ENCODE measurements at regions not wholly inside any gene's neighbourhood (a gene's known extent, or its start where the extent isn't known, plus 50 kb on each side); places are given as distances from the start of the nearest gene placed in this dataset.
"Not testable (repeated sequence)": the region's sequence is repeated elsewhere in the genome, so short reads cannot be mapped to it uniquely, and the experiment has no call there.

- no peak overlapping the region for H3K27ac ChIP-seq
- no peaks in the 10 kb centered on the region for H3K27me3 ChIP-seq (replicated peaks)
- H3K9me3 ChIP-seq (replicated peaks) = peaks cover 6% of the 10 kb centered on the region
- no peak overlapping the region for H3K4me3 ChIP-seq
- no peaks in the 10 kb centered on the region for H3K36me3 ChIP-seq
- DNase-seq (ENCODE audit: low read depth in 1 of 2, low spot score in 2 of 2) = no peak
- no peaks in the 10 kb centered on the region for H3K4me1 ChIP-seq (replicated peaks)
Observed at GRCh38 chr2:13522917-13523821, 806.4 kb downstream of the TRIB2 start.

- Histone ChIP-seq H3K4me3 (no peak overlapping the region), H3K4me1 (replicated peaks) (no peaks in the 10 kb centered on the region), H3K9me3 (replicated peaks) (peaks cover 6% of the 10 kb centered on the region), H3K27ac (no peak overlapping the region), H3K36me3 (no peaks in the 10 kb centered on the region), H3K27me3 (replicated peaks) (no peaks in the 10 kb centered on the region)
- DNase-seq (ENCODE audit: low read depth in 1 of 2, low spot score in 2 of 2) = no peak
Observed at GRCh38 chr2:13524492-13524891, 807.8 kb downstream of the TRIB2 start.

DNA sequence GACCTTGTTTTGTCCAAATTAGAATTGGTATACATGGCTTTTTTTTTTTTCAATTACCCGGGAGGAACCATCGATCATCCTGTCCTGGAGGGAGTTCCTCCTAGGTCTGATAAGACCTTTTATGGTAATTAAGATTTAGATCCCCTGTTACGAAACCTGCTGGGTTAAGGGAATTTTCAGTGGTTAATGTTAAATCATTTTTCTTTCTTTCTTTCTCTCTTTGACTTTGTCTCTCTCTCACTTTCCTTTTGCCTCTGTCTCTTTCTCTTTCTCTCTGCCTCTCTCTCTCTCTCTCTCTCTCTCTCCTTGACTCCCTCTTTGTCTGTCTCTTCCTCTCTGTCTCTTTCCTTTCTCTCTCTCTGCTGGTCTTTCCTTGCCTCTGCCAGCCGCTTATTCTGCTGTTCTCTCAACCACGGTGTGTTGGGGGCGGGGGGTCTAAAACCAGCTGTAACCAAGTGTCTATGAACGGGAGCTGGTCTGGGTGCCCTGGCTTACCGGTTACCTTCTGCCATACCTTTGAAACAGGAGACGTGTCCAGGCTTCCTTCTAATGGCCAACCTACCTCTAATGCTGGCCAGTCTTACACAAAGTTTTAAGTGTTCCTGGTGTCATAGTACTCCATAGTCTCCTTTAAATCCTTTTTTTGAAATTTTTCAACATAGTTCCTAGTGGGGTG, 815.1 kb downstream of the TRIB2 start:
- not testable (repeated sequence) for H3K27ac ChIP-seq; H3K27me3 ChIP-seq (replicated peaks); H3K4me1 ChIP-seq (replicated peaks); H3K4me3 ChIP-seq; H3K36me3 ChIP-seq; H3K9me3 ChIP-seq (replicated peaks); DNase-seq (ENCODE audit: low read depth in 1 of 2, low spot score in 2 of 2)

GRCh38 chr2:13532781-13533523, 816.2 kb downstream of the TRIB2 start:
- H3K9me3 ChIP-seq (replicated peaks); DNase-seq (ENCODE audit: low read depth in 1 of 2, low spot score in 2 of 2); H3K27ac ChIP-seq; H3K4me3 ChIP-seq; H3K4me1 ChIP-seq (replicated peaks); H3K27me3 ChIP-seq (replicated peaks); H3K36me3 ChIP-seq: not testable (repeated sequence)

- DNase-seq (ENCODE audit: low read depth in 1 of 2, low spot score in 2 of 2) = no peak
- H3K4me3 ChIP-seq = no peak overlapping the region
- H3K36me3 ChIP-seq = no peaks in the 10 kb centered on the region
- H3K27me3 ChIP-seq (replicated peaks) = no peaks in the 10 kb centered on the region
- no peak overlapping the region for H3K27ac ChIP-seq
- H3K4me1 ChIP-seq (replicated peaks) = no peaks in the 10 kb centered on the region
- no peaks in the 10 kb centered on the region for H3K9me3 ChIP-seq (replicated peaks)
Observed at GRCh38 chr2:13533524-13533922, 816.8 kb downstream of the TRIB2 start.

DNA sequence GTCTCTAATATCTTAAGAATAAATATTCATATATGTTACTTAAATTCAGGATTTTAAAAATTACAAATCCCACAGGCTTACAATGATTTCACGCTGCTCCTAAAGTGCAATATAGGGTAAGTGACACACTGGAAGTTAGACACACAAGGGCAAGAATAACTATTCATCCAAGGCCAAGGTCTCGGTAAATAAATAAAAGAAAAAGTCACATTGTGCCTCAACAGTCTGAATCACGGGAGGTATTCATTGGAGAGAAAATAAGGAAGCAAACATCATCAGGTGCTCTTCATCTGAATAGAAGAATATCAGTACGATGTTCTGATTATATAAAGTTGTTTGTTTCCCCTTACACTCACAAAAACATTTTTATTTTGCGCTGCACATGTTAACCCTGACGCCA, 820.2 kb downstream of the TRIB2 start:
- H3K36me3 ChIP-seq = no peaks in the 10 kb centered on the region
- no peak overlapping the region for H3K27ac ChIP-seq
- H3K4me1 ChIP-seq (replicated peaks) = no peaks in the 10 kb centered on the region
- H3K27me3 ChIP-seq (replicated peaks) = no peaks in the 10 kb centered on the region
- H3K4me3 ChIP-seq = no peak overlapping the region
- H3K9me3 ChIP-seq (replicated peaks) = no peaks in the 10 kb centered on the region
- DNase-seq (ENCODE audit: low read depth in 1 of 2, low spot score in 2 of 2) = no peak

DNA sequence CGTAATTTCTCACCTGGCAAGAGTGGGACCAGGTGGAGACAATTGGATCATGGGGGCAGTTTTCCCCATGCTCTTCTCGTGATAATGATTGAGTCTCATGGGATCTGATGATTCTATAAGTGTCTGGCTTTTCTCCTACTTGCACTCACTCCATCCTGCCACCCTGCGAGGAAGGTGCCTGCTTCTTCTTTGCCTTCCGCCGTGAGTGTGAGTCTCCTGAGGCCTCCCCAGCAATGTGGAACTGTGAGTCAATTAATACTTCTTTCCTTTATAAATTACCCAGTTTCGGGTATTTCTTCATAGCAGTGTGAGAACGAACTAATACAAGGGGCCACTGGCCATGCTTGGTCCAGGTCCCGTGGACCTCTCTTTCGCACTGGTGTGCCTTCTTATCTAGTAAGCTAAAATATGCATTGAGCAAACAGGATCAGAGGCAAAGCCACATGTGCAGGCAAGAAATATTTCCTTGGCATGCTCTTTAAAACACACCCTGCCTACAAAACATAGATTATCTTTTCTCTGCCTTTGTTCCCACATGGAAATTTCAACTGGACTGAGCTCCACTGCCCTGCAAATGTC, 821.1 kb downstream of the TRIB2 start:
- no peak overlapping the region for H3K4me3 ChIP-seq

GRCh38 chr2:13539296-13539695, 822.6 kb downstream of the TRIB2 start:
- DNase-seq (ENCODE audit: low read depth in 1 of 2, low spot score in 2 of 2) = no peak
- Histone ChIP-seq H3K4me3 (no peak overlapping the region), H3K9me3 (replicated peaks) (no peaks in the 10 kb centered on the region; the same call in 1 of the 2 replicates), H3K36me3 (no peaks in the 10 kb centered on the region), H3K27me3 (replicated peaks) (no peaks in the 10 kb centered on the region), H3K27ac (no peak overlapping the region), H3K4me1 (replicated peaks) (no peaks in the 10 kb centered on the region)

More for the DNA sequence above, 821.1 kb downstream of the TRIB2 start:
- H3K36me3 ChIP-seq = no peaks in the 10 kb centered on the region
- no peaks in the 10 kb centered on the region; the same call in 1 of the 2 replicates for H3K9me3 ChIP-seq (replicated peaks)
- H3K27me3 ChIP-seq (replicated peaks) = no peaks in the 10 kb centered on the region
- no peak overlapping the region for H3K27ac ChIP-seq
- no peak for DNase-seq (ENCODE audit: low read depth in 1 of 2, low spot score in 2 of 2)
- H3K4me1 ChIP-seq (replicated peaks) = no peaks in the 10 kb centered on the region

DNA sequence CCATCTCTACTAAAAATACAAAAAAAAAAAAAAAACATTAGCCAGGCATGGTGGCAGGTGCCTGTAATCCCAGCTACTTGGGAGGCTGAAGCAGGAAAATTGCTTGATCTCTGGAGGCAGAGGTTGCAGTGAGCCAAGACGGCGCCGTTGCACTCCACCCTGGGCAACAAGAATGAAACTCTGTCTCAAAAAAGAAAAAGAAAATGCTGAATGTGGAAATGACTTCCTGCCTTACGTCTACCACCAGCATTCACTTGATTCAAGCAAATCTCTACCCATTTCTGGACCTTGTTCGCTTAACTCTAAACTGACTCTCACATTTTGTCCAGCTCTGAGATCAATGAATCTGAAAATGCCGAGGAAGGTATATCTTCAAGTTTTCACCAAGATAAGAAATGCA, 825.3 kb downstream of the TRIB2 start:
- DNase-seq (ENCODE audit: low read depth in 1 of 2, low spot score in 2 of 2) = no peak
- Histone ChIP-seq H3K27me3 (replicated peaks) (no peaks in the 10 kb centered on the region), H3K27ac (no peak overlapping the region), H3K4me3 (no peak overlapping the region), H3K36me3 (no peaks in the 10 kb centered on the region), H3K4me1 (replicated peaks) (no peaks in the 10 kb centered on the region), H3K9me3 (replicated peaks) (no peaks in the 10 kb centered on the region; the same call in 1 of the 2 replicates)

DNA sequence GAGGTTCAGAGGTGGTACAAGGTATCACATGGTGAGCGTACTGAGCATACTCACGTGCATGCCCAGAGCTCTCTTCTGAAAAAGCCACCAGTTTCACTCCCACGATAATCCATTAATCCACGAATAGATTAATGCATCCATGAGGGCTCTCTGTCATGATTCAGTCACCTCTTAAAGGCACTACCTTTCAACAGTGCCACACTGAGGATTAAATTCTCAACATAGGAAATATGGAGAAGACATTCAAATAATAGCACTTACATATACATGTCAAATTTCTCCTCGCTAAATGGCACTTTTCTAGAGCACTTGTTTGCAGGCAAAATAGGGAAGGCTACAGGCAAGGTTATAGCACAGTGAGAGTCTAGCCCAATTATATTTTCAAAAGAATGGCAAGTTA, 825.9 kb downstream of the TRIB2 start:
- Histone ChIP-seq H3K4me1 (replicated peaks) (no peaks in the 10 kb centered on the region), H3K4me3 (no peak overlapping the region), H3K9me3 (replicated peaks) (no peaks in the 10 kb centered on the region; the same call in 1 of the 2 replicates), H3K27ac (no peak overlapping the region), H3K36me3 (no peaks in the 10 kb centered on the region), H3K27me3 (replicated peaks) (no peaks in the 10 kb centered on the region)
- DNase-seq (ENCODE audit: low read depth in 1 of 2, low spot score in 2 of 2) = no peak

DNA sequence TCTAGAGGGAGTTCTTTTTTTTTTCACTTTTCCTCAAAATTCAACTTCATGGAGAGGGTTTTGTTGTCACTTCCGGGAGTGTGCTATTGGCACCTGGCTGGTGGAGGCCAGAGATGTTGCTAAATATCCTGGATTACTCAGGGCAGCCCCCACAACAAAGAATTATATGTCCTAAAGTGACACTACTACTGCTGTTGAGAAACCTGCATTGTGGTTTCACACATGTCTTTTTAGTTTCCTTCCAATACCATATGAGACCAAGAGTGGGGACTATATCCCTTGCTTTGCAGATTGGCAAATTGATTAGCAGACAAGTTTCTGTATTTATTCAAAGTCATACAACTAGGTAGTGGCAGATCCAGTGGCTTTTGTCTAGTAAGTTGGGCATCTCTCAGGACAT, 826.8 kb downstream of the TRIB2 start:
- no peak for DNase-seq (ENCODE audit: low read depth in 1 of 2, low spot score in 2 of 2)
- Histone ChIP-seq H3K27ac (no peak overlapping the region), H3K4me1 (replicated peaks) (no peaks in the 10 kb centered on the region), H3K9me3 (replicated peaks) (no peaks in the 10 kb centered on the region; the same call in 1 of the 2 replicates), H3K4me3 (no peak overlapping the region), H3K27me3 (replicated peaks) (no peaks in the 10 kb centered on the region), H3K36me3 (no peaks in the 10 kb centered on the region)

DNA sequence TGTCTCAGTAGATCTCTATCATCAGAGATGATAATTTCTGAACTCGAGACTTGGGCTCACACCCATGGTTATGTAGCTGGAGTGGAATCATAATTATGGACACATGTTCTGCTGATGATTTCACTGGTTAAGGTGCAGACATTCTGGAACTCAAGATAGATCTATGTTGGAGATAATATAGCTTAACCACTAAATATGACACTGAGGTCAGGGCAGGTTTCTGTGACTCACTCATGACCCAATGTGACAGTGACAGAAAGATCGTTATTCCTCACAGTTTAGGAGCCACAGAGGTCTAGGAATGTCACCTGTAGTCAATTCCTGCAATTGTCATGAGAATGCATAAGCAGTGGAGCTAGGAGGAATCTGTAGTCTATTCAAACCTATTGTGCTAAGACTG, 828.6 kb downstream of the TRIB2 start:
- no peak overlapping the region for H3K27ac ChIP-seq
- no peaks in the 10 kb centered on the region for H3K4me1 ChIP-seq (replicated peaks)
- no peaks in the 10 kb centered on the region for H3K36me3 ChIP-seq
- no peaks in the 10 kb centered on the region; the same call in 1 of the 2 replicates for H3K9me3 ChIP-seq (replicated peaks)
- no peaks in the 10 kb centered on the region for H3K27me3 ChIP-seq (replicated peaks)
- H3K4me3 ChIP-seq = no peak overlapping the region
- DNase-seq (ENCODE audit: low read depth in 1 of 2, low spot score in 2 of 2) = no peak

GRCh38 chr2:13546131-13546530, 829.4 kb downstream of the TRIB2 start:
- DNase-seq (ENCODE audit: low read depth in 1 of 2, low spot score in 2 of 2) = no peak
- H3K36me3 ChIP-seq = no peaks in the 10 kb centered on the region
- no peaks in the 10 kb centered on the region; the same call in 1 of the 2 replicates for H3K9me3 ChIP-seq (replicated peaks)
- H3K4me3 ChIP-seq = no peak overlapping the region
- H3K27ac ChIP-seq = no peak overlapping the region
- H3K27me3 ChIP-seq (replicated peaks) = no peaks in the 10 kb centered on the region
- H3K4me1 ChIP-seq (replicated peaks) = no peaks in the 10 kb centered on the region

Data from SJSA1 (cell line).